ENCODE measurements at regions not wholly inside any gene's neighbourhood (a gene's known extent, or its start where the extent isn't known, plus 50 kb on each side); places are given as distances from the start of the nearest gene placed in this dataset.

DNA sequence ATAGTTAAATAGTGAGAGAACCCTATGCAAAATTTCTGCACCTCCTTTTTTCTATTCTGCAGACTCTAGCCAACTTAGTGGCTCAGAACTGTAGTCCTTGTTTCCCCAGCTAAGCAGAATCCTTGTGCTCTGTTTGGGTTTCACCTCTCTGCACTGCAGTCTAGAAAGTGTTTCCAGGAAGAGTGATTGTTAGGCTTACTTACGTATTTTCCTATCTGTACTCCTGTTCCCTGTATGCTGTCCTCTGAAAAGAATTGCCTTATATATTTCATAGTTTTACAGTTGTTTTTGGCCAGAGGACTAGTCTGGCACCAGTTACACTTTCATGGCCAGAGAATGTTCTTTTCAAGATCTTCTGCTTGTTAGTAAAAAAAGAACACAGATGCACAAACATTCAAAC is 154.6 kb upstream of the POT1 start:
- 45 to 52% methylated on average over 1 of the region's 1 CpG for WGBS, 2 donors
- intact Hi-C loops (cut with DNase I; ENCODE audit: low total_unique reads), result no loop called here
- DNase-seq, result no peak

GRCh38 chr7:125074141-125074540 is 144.5 kb upstream of the POT1 start:
- no peaks in the 10 kb centered on the region for H3K4me1 ChIP-seq
- intact Hi-C loops (cut with DNase I; ENCODE audit: low total_unique reads), result no loop called here

More for the DNA sequence above, 154.6 kb upstream of the POT1 start:
- H3K4me3 ChIP-seq, result no peak overlapping the region
- no peaks in the 10 kb centered on the region for H3K36me3 ChIP-seq (ENCODE audit: low read depth, missing control alignments)
- H3K27ac ChIP-seq, result no peak overlapping the region
- no peaks in the 10 kb centered on the region for H3K27me3 ChIP-seq
- H3K9me3 ChIP-seq, result no peaks in the 10 kb centered on the region
- no peak for TF ChIP-seq POLR2A (IDR thresholded peaks at IDR 0.05)
- TF ChIP-seq, protein P1, sequence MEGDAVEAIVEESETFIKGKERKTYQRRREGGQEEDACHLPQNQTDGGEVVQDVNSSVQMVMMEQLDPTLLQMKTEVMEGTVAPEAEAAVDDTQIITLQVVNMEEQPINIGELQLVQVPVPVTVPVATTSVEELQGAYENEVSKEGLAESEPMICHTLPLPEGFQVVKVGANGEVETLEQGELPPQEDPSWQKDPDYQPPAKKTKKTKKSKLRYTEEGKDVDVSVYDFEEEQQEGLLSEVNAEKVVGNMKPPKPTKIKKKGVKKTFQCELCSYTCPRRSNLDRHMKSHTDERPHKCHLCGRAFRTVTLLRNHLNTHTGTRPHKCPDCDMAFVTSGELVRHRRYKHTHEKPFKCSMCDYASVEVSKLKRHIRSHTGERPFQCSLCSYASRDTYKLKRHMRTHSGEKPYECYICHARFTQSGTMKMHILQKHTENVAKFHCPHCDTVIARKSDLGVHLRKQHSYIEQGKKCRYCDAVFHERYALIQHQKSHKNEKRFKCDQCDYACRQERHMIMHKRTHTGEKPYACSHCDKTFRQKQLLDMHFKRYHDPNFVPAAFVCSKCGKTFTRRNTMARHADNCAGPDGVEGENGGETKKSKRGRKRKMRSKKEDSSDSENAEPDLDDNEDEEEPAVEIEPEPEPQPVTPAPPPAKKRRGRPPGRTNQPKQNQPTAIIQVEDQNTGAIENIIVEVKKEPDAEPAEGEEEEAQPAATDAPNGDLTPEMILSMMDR (IDR thresholded peaks at IDR 0.05), result no peak
- no peaks in the 10 kb centered on the region for H3K4me1 ChIP-seq

GRCh38 chr7:125065546-125065945 is 135.9 kb upstream of the POT1 start:
- no peaks in the 10 kb centered on the region for H3K27me3 ChIP-seq
- 88 to 94% methylated on average over 1 of the region's 1 CpG for WGBS, 2 donors
- no peak for DNase-seq
- no peaks in the 10 kb centered on the region for H3K36me3 ChIP-seq (ENCODE audit: low read depth, missing control alignments)
- TF ChIP-seq POLR2A (IDR thresholded peaks at IDR 0.05), result no peak
- TF ChIP-seq, protein P1 (IDR thresholded peaks at IDR 0.05), result no peak
- H3K27ac ChIP-seq, result no peak overlapping the region
- no peaks in the 10 kb centered on the region for H3K9me3 ChIP-seq
- no peaks in the 10 kb centered on the region for H3K4me1 ChIP-seq
- no peak overlapping the region for H3K4me3 ChIP-seq
- intact Hi-C loops (cut with DNase I; ENCODE audit: low total_unique reads), result no loop called here

More at GRCh38 chr7:125074141-125074540, 144.5 kb upstream of the POT1 start:
- 73 to 80% methylated on average over 3 of the region's 3 CpGs for whole genome bisulfite sequencing, 2 donors
- Histone ChIP-seq H3K4me3 (no peak overlapping the region), H3K27ac (no peak overlapping the region), H3K9me3 (no peaks in the 10 kb centered on the region), H3K27me3 (no peaks in the 10 kb centered on the region), H3K36me3 (ENCODE audit: low read depth, missing control alignments) (no peaks in the 10 kb centered on the region)
- TF ChIP-seq, protein P1 (IDR thresholded peaks at IDR 0.05), result no peak
- TF ChIP-seq POLR2A (IDR thresholded peaks at IDR 0.05), result no peak
- no peak for DNase-seq

- intact Hi-C loops (cut with DNase I; ENCODE audit: low total_unique reads), result no loop called here
- no peak for DNase-seq
- WGBS, 2 donors, result 94 to 96% methylated on average over 1 of the region's 1 CpG
Observed at GRCh38 chr7:125065001-125065400, 135.4 kb upstream of the POT1 start.

More at GRCh38 chr7:125065001-125065400, 135.4 kb upstream of the POT1 start:
- H3K4me3 ChIP-seq, result no peak overlapping the region
- TF ChIP-seq POLR2A (IDR thresholded peaks at IDR 0.05), result no peak
- TF ChIP-seq, protein P1 (IDR thresholded peaks at IDR 0.05), result no peak
- H3K27me3 ChIP-seq, result no peaks in the 10 kb centered on the region
- H3K9me3 ChIP-seq, result no peaks in the 10 kb centered on the region
- no peaks in the 10 kb centered on the region for H3K4me1 ChIP-seq
- H3K36me3 ChIP-seq (ENCODE audit: low read depth, missing control alignments), result no peaks in the 10 kb centered on the region
- H3K27ac ChIP-seq, result no peak overlapping the region

All from testis (tissue), 2 donors.